Activated CD8-positive, alpha-beta T cell treated with anti-CD3 and anti-CD28 coated beads for 36 hours (primary cell): ENCODE measurements at regions not wholly inside any gene's neighbourhood (a gene's known extent, or its start where the extent isn't known, plus 50 kb on each side); places are given as distances from the start of the nearest gene placed in this dataset.

Experiments used
- ATAC-seq: fragments of 200-7000 bp; cut with Tn5 transposase; one replicate; pipeline ENCODE4 v1.10.0; 2021; ENCODE audit warnings: mild to moderate bottlenecking, moderate library complexity
- CTCF ChIA-PET: fragments of 350-600 bp; sonication (Branson Sonifier 250); formaldehyde crosslinking; loops from one replicate; lab custom pipeline; 2021; ENCODE audit warnings: antibody characterized with exemption; lab: Charles Lee
- POLR2A ChIA-PET: fragments of 350-600 bp; sonication (Branson Sonifier 250); formaldehyde crosslinking; loops from one replicate; lab custom pipeline; 2021; ENCODE audit warnings: antibody characterized with exemption; lab: Charles Lee
- DNase-seq: peaks from one replicate; pipeline ENCODE4 v3.0.0-alpha.2; 2020
- H3K27ac Mint-ChIP-seq: one replicate; pipeline ENCODE4 v1.8.0; 2021; ENCODE audit warnings: mild to moderate bottlenecking, mixed read lengths
- H3K27me3 Mint-ChIP-seq: one replicate; pipeline ENCODE4 v1.8.0; 2021; ENCODE audit warnings: mixed read lengths
- H3K36me3 Mint-ChIP-seq: one replicate; pipeline ENCODE4 v1.8.0; 2021; ENCODE audit warnings: low read depth, mixed read lengths
- H3K4me1 Mint-ChIP-seq: one replicate; pipeline ENCODE4 v1.8.0; 2021; ENCODE audit warnings: low read depth, mixed read lengths
- H3K4me3 Mint-ChIP-seq: one replicate; pipeline ENCODE4 v1.8.0; 2021; ENCODE audit warnings: mild to moderate bottlenecking, moderate library complexity, mixed read lengths
- H3K9me3 Mint-ChIP-seq: one replicate; pipeline ENCODE4 v1.8.0; 2021; ENCODE audit warnings: mixed read lengths
- intact Hi-C: fragments of 100-400 bp; cut with micrococcal nuclease; formaldehyde crosslinking; loops from one replicate; pipeline ENCODE4 v1.10.0; 2022
- TF ChIP-seq, protein P1 (sequence below): fragments of 200-600 bp; IDR thresholded peaks from one replicate; pipeline ENCODE4 v1.8.0; 2022; ENCODE audit warnings: antibody characterized with exemption, mild to moderate bottlenecking

DNA sequence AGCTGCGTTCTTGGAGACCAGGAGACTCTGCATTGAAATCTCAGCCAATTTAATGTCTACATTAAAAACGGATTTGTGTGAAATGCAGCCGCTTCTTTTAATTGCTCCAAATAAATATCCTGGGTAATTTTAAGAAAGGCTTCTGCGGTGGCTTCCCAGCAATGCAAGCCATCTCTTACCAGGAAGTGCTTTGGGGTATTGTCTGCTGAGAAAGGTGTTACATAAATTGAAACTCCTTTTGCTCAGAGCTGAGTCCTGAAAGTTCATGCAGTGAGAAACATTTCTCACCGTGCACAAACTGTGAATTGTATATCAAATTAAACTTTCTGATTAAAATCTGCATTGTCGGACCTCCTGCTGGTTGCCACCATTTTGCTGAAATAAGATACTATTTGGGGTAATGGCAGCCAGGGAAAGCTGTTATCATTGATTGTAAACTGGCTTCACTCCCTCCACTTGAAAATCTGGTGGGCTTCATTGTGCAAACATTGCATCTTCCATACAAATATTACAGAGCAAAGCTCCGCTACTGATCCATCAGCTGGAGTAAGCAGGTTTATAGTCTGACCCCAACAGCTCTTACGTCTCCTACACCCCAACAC lies 59.5 kb downstream of the ZIC5 start:
- ATAC-seq (peak; percentile 65), DNase-seq (peak; percentile 39)
- no peak overlapping the region for H3K27ac Mint-ChIP-seq
- no peak overlapping the region for H3K4me3 Mint-ChIP-seq
- no peaks in the 10 kb centered on the region for H3K9me3 Mint-ChIP-seq
- peaks cover 36% of the 10 kb centered on the region for H3K27me3 Mint-ChIP-seq
- ChIA-PET CTCF (interaction anchor here (1.2 to 5.6 kb wide), 4 partner anchors 12 to 603 kb away, joined by 3 to 59 read pairs (median 4); no protein-coding TSS in a partner anchor), POLR2A (no interaction called here)
- H3K36me3 Mint-ChIP-seq, result no peaks in the 10 kb centered on the region
- H3K4me1 Mint-ChIP-seq, result peaks cover 17% of the 10 kb centered on the region
- TF ChIP-seq, protein P1, sequence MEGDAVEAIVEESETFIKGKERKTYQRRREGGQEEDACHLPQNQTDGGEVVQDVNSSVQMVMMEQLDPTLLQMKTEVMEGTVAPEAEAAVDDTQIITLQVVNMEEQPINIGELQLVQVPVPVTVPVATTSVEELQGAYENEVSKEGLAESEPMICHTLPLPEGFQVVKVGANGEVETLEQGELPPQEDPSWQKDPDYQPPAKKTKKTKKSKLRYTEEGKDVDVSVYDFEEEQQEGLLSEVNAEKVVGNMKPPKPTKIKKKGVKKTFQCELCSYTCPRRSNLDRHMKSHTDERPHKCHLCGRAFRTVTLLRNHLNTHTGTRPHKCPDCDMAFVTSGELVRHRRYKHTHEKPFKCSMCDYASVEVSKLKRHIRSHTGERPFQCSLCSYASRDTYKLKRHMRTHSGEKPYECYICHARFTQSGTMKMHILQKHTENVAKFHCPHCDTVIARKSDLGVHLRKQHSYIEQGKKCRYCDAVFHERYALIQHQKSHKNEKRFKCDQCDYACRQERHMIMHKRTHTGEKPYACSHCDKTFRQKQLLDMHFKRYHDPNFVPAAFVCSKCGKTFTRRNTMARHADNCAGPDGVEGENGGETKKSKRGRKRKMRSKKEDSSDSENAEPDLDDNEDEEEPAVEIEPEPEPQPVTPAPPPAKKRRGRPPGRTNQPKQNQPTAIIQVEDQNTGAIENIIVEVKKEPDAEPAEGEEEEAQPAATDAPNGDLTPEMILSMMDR, result no peak
- intact Hi-C loops, result loop anchor here (5.0 to 10.0 kb wide), 2 partner anchors 255 to 603 kb away; no protein-coding TSS in a partner anchor

DNA sequence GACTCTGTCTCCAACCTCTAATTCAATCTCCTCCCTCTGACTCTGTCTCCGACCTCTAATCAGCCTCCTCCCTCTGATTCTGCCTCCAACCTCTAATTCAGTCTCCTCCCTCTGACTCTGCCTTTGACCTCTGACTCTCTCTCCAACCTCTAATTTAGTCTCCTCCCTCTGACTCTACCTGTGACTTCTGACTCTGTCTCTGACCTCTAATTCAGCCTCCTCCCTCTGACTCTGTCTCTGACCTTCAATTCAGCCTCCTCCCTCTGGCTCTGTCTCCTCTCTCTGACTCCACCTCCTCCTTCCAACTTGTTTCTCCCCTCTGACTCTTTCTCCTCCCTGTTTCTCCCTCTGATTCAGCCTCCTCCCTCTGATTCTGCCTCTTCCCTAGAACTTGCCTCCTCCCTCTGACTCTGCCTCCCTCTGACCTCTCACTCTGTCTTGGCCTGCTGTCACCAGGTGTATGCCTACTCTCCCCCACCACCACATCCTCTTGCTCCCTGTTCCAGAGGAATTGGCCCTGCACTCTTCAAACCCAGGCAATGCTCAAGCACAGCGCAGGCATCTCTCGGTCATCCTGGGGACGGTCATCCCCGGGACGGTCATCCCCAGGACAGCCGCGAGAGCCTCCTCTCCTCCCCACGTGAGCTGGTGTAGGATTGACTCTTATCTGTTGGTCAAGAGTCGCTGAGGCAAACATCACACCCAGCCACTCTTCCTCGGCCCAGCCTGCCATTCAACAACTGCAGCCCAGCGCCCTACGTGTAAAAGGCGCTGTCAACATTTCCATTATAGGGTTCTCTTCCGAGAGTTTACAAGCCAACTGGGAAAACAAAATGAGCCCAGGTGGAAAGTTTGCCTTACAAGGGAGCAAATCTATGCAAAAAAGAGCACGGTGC lies 60.2 kb downstream of the ZIC5 start:
- Mint-ChIP-seq H3K27ac (no peak overlapping the region), H3K9me3 (no peaks in the 10 kb centered on the region), H3K36me3 (no peaks in the 10 kb centered on the region), H3K4me3 (no peak overlapping the region), H3K27me3 (peaks cover 39% of the 10 kb centered on the region), H3K4me1 (peaks cover 15% of the 10 kb centered on the region)
- CTCF ChIA-PET, result interaction anchor here (1.1 to 5.6 kb wide), 6 partner anchors 11 to 604 kb away, joined by 3 to 59 read pairs (median 4); no protein-coding TSS in a partner anchor
- TF ChIP-seq, protein P1, result no peak
- ATAC-seq, result peak; percentile 18
- intact Hi-C loops, result loop anchor here (5.0 to 10.0 kb wide), 2 partner anchors 254 to 603 kb away; no protein-coding TSS in a partner anchor
- no peak for DNase-seq
- POLR2A ChIA-PET, result no interaction called here

DNA sequence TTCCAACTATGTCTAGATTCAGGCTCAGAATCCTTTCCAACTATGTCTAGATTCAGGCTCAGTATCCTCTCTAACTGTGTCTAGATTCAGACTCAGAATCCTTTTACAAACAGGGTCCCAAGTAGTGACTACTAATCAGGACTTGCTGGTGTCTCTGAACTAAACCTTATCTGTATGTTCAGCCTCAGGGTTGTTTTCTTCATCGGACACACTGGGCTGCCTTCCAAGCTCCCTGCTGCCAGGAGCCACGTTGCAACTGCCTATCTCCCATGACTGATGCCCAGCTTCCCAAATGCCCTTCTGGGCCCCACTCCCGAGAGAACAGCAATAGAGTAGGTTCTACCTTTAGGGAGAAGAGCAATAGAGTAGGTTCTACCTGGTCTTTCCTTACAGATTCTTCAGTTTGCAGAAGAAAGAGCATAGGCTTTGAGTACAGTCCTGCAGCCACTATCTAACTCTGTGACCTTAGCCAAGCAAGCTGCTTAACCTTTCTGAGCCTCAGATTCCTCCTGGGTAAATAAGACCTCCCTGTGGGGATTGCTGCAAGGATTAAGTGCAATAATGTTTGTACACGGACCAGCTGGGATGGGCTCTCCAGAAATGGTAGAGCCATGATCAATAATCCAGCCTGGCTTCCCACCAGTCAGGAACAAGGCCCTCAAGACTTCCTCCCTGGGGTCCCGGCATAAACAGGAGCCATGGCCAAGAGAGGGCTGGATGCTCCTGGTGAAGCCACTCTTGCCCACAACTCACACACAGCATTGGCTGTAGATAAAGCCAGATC lies 61.5 kb downstream of the ZIC5 start:
- no peaks in the 10 kb centered on the region for H3K36me3 Mint-ChIP-seq
- TF ChIP-seq, protein P1, result no peak
- H3K27me3 Mint-ChIP-seq, result peaks cover 45% of the 10 kb centered on the region
- POLR2A ChIA-PET, result no interaction called here
- no peak overlapping the region for H3K27ac Mint-ChIP-seq
- no peak overlapping the region for H3K4me3 Mint-ChIP-seq
- intact Hi-C loops, result loop anchor here (5.0 to 10.0 kb wide), 2 partner anchors 253 to 605 kb away; no protein-coding TSS in a partner anchor
- H3K4me1 Mint-ChIP-seq, result peaks cover 15% of the 10 kb centered on the region
- no peak for DNase-seq
- CTCF ChIA-PET, result interaction anchor here (1.1 kb wide), 2 partner anchors 9 to 325 kb away, joined by 4 read pairs; no protein-coding TSS in a partner anchor
- ATAC-seq, result no peak
- H3K9me3 Mint-ChIP-seq, result no peaks in the 10 kb centered on the region

DNA sequence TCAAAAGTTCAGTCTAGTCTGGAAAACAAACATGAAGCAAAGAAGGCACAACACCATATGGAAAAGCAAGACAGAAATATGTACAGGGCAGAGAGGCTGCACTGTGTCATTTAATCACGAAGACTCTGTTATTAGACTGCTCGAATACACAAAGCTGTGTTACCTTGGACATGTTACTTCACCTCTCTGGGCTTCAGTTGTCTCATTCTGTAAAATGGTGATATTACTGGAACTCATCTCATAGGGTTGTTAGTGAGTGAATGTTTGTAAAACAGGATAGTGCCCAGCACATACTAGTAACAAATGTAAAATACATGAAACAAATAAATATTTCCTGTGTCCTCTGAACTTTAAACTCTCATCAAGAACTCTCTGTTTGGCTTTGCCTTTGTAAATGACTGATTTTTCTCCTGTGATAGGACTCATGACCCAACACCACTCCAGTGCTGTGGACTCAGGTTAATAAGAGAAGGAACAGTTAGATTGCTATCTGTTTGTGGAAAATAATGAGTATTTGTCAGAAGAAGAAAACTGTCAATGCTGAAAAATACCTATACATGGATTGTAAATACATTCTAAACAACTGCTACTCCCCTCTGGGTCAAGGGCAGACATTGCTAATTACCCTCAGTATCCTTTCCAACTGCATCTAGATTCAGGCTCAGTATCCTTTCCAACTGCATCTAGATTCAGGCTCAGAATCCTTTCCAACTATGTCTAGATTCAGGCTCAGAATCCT lies 62.3 kb downstream of the ZIC5 start:
- TF ChIP-seq, protein P1, result no peak
- ATAC-seq, result no peak
- DNase-seq, result no peak
- Mint-ChIP-seq H3K4me1 (peaks cover 15% of the 10 kb centered on the region), H3K27ac (no peak overlapping the region), H3K36me3 (no peaks in the 10 kb centered on the region), H3K27me3 (peaks cover 44% of the 10 kb centered on the region), H3K9me3 (no peaks in the 10 kb centered on the region), H3K4me3 (no peak overlapping the region)
- ChIA-PET CTCF (interaction anchor here (1.4 to 1.6 kb wide), 2 partner anchors 9 to 253 kb away, joined by 6 read pairs; no protein-coding TSS in a partner anchor), POLR2A (no interaction called here)
- intact Hi-C loops, result no loop called here
